DOHH2 (cell line): ENCODE measurements at regions not wholly inside any gene's neighbourhood (a gene's known extent, or its start where the extent isn't known, plus 50 kb on each side); places are given as distances from the start of the nearest gene placed in this dataset.

Source experiments
- H3F3A ChIP-seq: fragments of 200-600 bp; sonication (generic), shearing (Covaris generic); 2 replicates; pipeline ENCODE4 v1.6.0; 2016; ENCODE audit warnings: antibody characterized with exemption, mild to moderate bottlenecking; ENCODE audit not compliant: control insufficient read depth, insufficient read depth
- H3K27ac ChIP-seq: fragments of 200-600 bp; sonication (generic); 2 replicates; pipeline ENCODE4 v1.5.1; 2014; ENCODE audit warnings: low read depth, mild to moderate bottlenecking, low read length, moderate library complexity
- H3K27me3 ChIP-seq: fragments of 200-600 bp; sonication (generic); 2 replicates; pipeline ENCODE4 v1.6.1; 2014; ENCODE audit warnings: mild to moderate bottlenecking, low read length, mixed read lengths; ENCODE audit not compliant: control insufficient read depth
- H3K36me3 ChIP-seq: fragments of 200-600 bp; sonication (generic); 2 replicates; pipeline ENCODE4 v1.6.1; 2014; ENCODE audit warnings: mild to moderate bottlenecking, low read length, moderate library complexity, mixed read lengths; ENCODE audit not compliant: control insufficient read depth
- H3K4me1 ChIP-seq: fragments of 200-600 bp; sonication (generic); 2 replicates; pipeline ENCODE4 v1.6.1; 2014; ENCODE audit warnings: mild to moderate bottlenecking, low read length, mixed read lengths; ENCODE audit not compliant: control insufficient read depth
- H3K4me2 ChIP-seq: fragments of 200-600 bp; sonication (generic); 2 replicates; pipeline ENCODE4 v1.6.0; 2014; ENCODE audit warnings: mild to moderate bottlenecking, low read length, moderate library complexity
- H3K4me3 ChIP-seq: fragments of 200-600 bp; sonication (generic); 2 replicates; pipeline ENCODE4 v1.5.1; 2014; ENCODE audit warnings: mild to moderate bottlenecking, low read length, mixed read lengths
- H3K79me2 ChIP-seq: fragments of 200-600 bp; sonication (generic); 2 replicates; pipeline ENCODE4 v1.6.1; 2014; ENCODE audit warnings: mild to moderate bottlenecking, low read length, mixed read lengths; ENCODE audit not compliant: control insufficient read depth
- H3K9me2 ChIP-seq: fragments of 200-600 bp; sonication (generic); replicated peaks from 2 replicates; pipeline ENCODE4 v1.6.1; 2014; ENCODE audit warnings: mild to moderate bottlenecking, low read length, mixed read lengths; ENCODE audit not compliant: control insufficient read depth
- H3K9me3 ChIP-seq: fragments of 200-600 bp; sonication (generic); 2 replicates; pipeline ENCODE4 v1.6.1; 2014; ENCODE audit warnings: antibody characterized with exemption, low read length, mixed read lengths; ENCODE audit not compliant: control insufficient read depth, insufficient read depth
- H4K20me1 ChIP-seq: fragments of 200-600 bp; sonication (generic); 2 replicates; pipeline ENCODE4 v1.6.0; 2014; ENCODE audit warnings: low read depth, mild to moderate bottlenecking, antibody characterized with exemption, low read length, moderate library complexity; ENCODE audit not compliant: control insufficient read depth, insufficient read depth
- EZH2phosphoT487 ChIP-seq: fragments of 200-600 bp; sonication (generic); IDR thresholded peaks from 2 replicates; pipeline ENCODE4 v1.6.1; 2017; ENCODE audit warnings: borderline replicate concordance, mild to moderate bottlenecking, antibody characterized with exemption, low read length, moderate library complexity, mixed read lengths
- TF ChIP-seq, protein P1 (sequence below): fragments of 200-600 bp; sonication (generic); IDR thresholded peaks from one replicate; pipeline ENCODE4 v1.5.1; 2014; ENCODE audit warnings: antibody characterized with exemption, mild to moderate bottlenecking, low read depth, low read length; ENCODE audit not compliant: poor library complexity, severe bottlenecking

DNA sequence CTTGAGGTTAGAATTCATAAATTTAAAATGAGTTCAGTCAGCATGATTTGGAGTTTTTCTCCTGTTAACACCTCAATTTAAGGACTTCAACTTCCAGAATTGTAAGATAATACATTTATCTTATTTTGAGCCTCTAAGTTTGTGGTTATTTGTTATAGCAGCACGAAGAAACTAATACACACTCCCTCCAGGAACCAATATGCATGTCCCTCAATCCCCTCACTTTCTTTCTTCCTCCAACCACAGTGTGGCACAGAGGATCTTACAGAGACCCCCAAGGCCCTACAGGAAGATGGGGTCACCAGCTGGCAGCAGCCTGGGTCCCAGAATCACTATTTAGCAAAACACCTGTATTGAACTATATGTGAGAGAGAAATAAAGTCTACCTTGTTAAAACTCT lies 242.0 kb downstream of the RAD51AP2 start:
- Histone ChIP-seq H3K79me2 (no peaks in the 10 kb centered on the region), H3K4me3 (no peak overlapping the region), H3K9me2 (no peaks in the 10 kb centered on the region), H3K36me3 (no peaks in the 10 kb centered on the region), H3K4me2 (no peak overlapping the region), H4K20me1 (no peaks in the 10 kb centered on the region), H3F3A (no peaks in the 10 kb centered on the region), H3K27ac (no peak overlapping the region), H3K4me1 (peaks cover 5% of the 10 kb centered on the region), H3K9me3 (peaks cover 3% of the 10 kb centered on the region; the same call in 1 of the 2 replicates), H3K27me3 (no peaks in the 10 kb centered on the region)
- TF ChIP-seq, protein P1, sequence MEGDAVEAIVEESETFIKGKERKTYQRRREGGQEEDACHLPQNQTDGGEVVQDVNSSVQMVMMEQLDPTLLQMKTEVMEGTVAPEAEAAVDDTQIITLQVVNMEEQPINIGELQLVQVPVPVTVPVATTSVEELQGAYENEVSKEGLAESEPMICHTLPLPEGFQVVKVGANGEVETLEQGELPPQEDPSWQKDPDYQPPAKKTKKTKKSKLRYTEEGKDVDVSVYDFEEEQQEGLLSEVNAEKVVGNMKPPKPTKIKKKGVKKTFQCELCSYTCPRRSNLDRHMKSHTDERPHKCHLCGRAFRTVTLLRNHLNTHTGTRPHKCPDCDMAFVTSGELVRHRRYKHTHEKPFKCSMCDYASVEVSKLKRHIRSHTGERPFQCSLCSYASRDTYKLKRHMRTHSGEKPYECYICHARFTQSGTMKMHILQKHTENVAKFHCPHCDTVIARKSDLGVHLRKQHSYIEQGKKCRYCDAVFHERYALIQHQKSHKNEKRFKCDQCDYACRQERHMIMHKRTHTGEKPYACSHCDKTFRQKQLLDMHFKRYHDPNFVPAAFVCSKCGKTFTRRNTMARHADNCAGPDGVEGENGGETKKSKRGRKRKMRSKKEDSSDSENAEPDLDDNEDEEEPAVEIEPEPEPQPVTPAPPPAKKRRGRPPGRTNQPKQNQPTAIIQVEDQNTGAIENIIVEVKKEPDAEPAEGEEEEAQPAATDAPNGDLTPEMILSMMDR = no peak
- no peak for TF ChIP-seq EZH2phosphoT487

DNA sequence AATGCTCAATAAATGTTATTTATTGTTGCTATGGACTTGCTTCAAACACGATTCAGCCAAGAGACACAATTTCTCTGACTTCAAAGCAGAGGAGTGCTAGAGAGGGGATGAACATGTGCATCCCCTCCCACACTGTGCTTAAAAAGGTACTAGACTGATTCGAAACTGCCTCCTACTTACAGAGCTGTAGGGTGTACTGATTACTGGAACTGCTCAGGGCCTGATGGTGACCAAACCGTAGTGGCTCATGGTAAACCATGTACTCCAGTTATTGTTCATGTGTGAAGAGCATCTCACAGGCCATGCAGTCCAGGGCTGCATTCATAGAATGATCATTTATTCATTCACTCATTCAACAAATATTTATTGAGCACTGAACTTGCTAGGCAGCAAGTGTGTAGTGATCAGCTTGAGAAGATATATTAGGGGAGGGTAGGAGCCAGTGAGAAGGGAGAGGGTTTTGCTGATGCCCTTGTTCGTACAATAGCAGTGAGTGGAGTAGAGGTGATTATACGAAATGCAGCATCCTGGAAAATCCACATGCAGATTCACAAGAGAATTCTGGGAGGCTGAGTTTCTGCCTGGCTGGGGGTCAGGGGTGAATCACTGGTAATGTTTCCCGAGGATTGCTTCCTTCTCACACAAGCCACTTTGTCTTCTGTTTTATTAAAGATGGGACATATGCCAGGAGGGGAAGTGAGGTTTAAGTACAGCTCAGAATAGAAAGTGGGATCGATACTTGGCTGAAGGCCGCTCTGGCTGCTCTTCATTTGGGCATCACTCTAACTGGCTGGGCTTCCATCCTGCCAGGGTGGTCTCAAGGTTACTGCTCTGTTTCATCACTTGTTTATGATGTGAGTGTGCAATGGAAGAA lies 245.4 kb downstream of the RAD51AP2 start:
- H3K36me3 ChIP-seq = no peaks in the 10 kb centered on the region
- H3K4me3 ChIP-seq = no peak overlapping the region
- no peak overlapping the region for H3K4me2 ChIP-seq
- H3K9me2 ChIP-seq = no peaks in the 10 kb centered on the region
- peaks cover 14% of the 10 kb centered on the region for H3K4me1 ChIP-seq
- TF ChIP-seq, protein P1 = no peak
- TF ChIP-seq EZH2phosphoT487 = no peak
- H3K9me3 ChIP-seq = peaks cover 3% of the 10 kb centered on the region; the same call in 1 of the 2 replicates
- no peaks in the 10 kb centered on the region for H4K20me1 ChIP-seq
- H3K79me2 ChIP-seq = no peaks in the 10 kb centered on the region
- H3K27me3 ChIP-seq = no peaks in the 10 kb centered on the region
- no peak overlapping the region for H3K27ac ChIP-seq
- H3F3A ChIP-seq = no peaks in the 10 kb centered on the region

DNA sequence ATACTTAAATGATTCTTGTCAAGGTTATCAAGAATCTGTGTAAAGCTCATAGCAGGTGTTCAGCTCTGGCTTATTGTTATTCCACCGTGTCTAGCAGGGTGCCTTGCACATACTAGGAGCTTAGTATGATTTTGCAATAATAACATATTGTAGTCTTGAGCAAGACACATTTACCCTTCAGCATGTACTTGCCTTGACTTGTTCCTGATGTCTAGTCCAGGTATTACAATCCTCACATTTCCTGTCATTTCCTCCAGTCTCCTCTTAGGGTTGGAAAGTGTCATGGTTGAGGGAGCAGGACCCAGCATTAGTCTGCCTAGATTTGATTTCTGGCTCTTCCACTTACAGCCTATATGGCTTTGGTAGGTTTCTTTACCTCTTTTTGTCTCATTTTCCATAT lies 246.1 kb downstream of the RAD51AP2 start:
- Histone ChIP-seq H3K27me3 (no peaks in the 10 kb centered on the region), H3K4me3 (no peak overlapping the region), H4K20me1 (no peaks in the 10 kb centered on the region), H3K9me2 (no peaks in the 10 kb centered on the region), H3K27ac (no peak overlapping the region), H3F3A (no peaks in the 10 kb centered on the region), H3K4me1 (peaks cover 14% of the 10 kb centered on the region), H3K4me2 (no peak overlapping the region), H3K36me3 (no peaks in the 10 kb centered on the region), H3K79me2 (no peaks in the 10 kb centered on the region), H3K9me3 (peaks cover 3% of the 10 kb centered on the region; the same call in 1 of the 2 replicates)
- TF ChIP-seq EZH2phosphoT487 = no peak

DNA sequence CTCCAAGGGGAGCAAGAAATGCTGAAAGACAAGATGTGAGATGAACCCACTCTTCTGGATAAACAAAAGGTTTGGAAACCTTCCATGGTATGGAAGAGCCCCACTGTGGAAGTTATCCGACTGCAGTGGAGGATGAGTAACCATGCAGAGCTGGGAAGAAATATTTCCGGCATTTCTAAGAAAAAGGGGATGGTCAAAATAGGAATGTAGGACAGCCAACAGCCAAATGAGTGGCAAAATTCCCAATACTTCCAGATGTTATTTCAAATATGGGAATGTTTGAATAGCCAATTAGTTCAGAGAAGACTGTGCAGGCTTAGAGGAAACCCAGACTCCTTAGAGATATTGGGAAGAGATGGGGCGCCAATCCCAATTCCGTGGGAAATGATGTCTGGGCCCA lies 246.8 kb downstream of the RAD51AP2 start:
- Histone ChIP-seq H3K27ac (no peak overlapping the region), H3K27me3 (no peaks in the 10 kb centered on the region), H4K20me1 (no peaks in the 10 kb centered on the region), H3F3A (no peaks in the 10 kb centered on the region), H3K9me2 (no peaks in the 10 kb centered on the region), H3K79me2 (no peaks in the 10 kb centered on the region), H3K9me3 (peaks cover 1% of the 10 kb centered on the region; the same call in 1 of the 2 replicates), H3K36me3 (no peaks in the 10 kb centered on the region), H3K4me1 (peaks cover 14% of the 10 kb centered on the region), H3K4me2 (peak overlapping the region; percentile 52), H3K4me3 (peak overlapping the region; percentile 39)
- no peak for TF ChIP-seq EZH2phosphoT487
- TF ChIP-seq, protein P1 = no peak
